Vagina (tissue), 2 donors: ENCODE measurements at regions not wholly inside any gene's neighbourhood (a gene's known extent, or its start where the extent isn't known, plus 50 kb on each side); places are given as distances from the start of the nearest gene placed in this dataset.

ENCODE experiments used
- DNase-seq, 2 donors: peaks; one replicate each; pipeline ENCODE4 v3.0.0-alpha.2; 2017; ENCODE audit errors: extremely low spot score in 2 of 2
- H3K27ac ChIP-seq: fragments of 200-600 bp; sonication (generic); one replicate; pipeline ENCODE4 v1.5.1; 2019
- H3K27me3 ChIP-seq: fragments of 200-600 bp; sonication (generic); one replicate; pipeline ENCODE4 v1.5.1; 2019
- H3K36me3 ChIP-seq, 2 donors: fragments of 200-600 bp; sonication (generic); one replicate each; pipeline ENCODE4 v1.5.1; 2017 to 2019
- H3K4me1 ChIP-seq: fragments of 200-600 bp; sonication (generic); one replicate; pipeline ENCODE4 v1.5.1; 2019
- H3K4me3 ChIP-seq, 2 donors: fragments of 200-600 bp; sonication (generic); 1 replicate in 1 of 2; 2 replicates in 1 of 2; pipeline ENCODE4 v1.5.1; 2016 to 2019
- H3K9me3 ChIP-seq: fragments of 200-600 bp; sonication (generic); one replicate; pipeline ENCODE4 v1.5.1; 2019
- POLR2A ChIP-seq, 2 donors: fragments of 450-650 bp; IDR thresholded peaks; one replicate each; pipeline ENCODE4 v1.6.1; 2017; ENCODE audit warnings: antibody characterized with exemption in 2 of 2, mild to moderate bottlenecking in 2 of 2, moderate library complexity in 2 of 2
- POLR2AphosphoS5 ChIP-seq, 2 donors: sonication (generic); formaldehyde crosslinking; IDR thresholded peaks; one replicate each; pipeline ENCODE4 v1.9.0; 2017; ENCODE audit warnings: antibody characterized with exemption in 2 of 2, mild to moderate bottlenecking in 2 of 2, low read depth in 1 of 2; ENCODE audit not compliant: insufficient read depth in 1 of 2
- intact Hi-C: fragments of 100-400 bp; cut with DNase I; formaldehyde crosslinking; loops from one replicate; pipeline ENCODE4 v1.15.1; 2023
- TF ChIP-seq, protein P1 (sequence below), 3 experiments: fragments of 450-650 bp in 2 of 3; fragments of 200-600 bp in 1 of 3; sonication (generic) in 1 of 3; IDR thresholded peaks; one replicate each; pipeline ENCODE4 v1.5.1; 2017 to 2019; ENCODE audit warnings: antibody characterized with exemption in 3 of 3, mild to moderate bottlenecking in 2 of 3, moderate library complexity in 2 of 3

- Histone ChIP-seq H3K4me1 (no peaks in the 10 kb centered on the region), H3K36me3 (no peaks in the 10 kb centered on the region), H3K9me3 (no peaks in the 10 kb centered on the region), H3K27me3 (no peaks in the 10 kb centered on the region), H3K4me3 (no peak overlapping the region), H3K27ac (no peak overlapping the region)
- TF ChIP-seq, protein P1, sequence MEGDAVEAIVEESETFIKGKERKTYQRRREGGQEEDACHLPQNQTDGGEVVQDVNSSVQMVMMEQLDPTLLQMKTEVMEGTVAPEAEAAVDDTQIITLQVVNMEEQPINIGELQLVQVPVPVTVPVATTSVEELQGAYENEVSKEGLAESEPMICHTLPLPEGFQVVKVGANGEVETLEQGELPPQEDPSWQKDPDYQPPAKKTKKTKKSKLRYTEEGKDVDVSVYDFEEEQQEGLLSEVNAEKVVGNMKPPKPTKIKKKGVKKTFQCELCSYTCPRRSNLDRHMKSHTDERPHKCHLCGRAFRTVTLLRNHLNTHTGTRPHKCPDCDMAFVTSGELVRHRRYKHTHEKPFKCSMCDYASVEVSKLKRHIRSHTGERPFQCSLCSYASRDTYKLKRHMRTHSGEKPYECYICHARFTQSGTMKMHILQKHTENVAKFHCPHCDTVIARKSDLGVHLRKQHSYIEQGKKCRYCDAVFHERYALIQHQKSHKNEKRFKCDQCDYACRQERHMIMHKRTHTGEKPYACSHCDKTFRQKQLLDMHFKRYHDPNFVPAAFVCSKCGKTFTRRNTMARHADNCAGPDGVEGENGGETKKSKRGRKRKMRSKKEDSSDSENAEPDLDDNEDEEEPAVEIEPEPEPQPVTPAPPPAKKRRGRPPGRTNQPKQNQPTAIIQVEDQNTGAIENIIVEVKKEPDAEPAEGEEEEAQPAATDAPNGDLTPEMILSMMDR (IDR thresholded peaks at IDR 0.05) = no peak
- TF ChIP-seq POLR2A (IDR thresholded peaks at IDR 0.05) = no peak
- TF ChIP-seq POLR2AphosphoS5 (IDR thresholded peaks at IDR 0.05; ENCODE audit: insufficient read depth in 1 of 2, low read depth in 1 of 2) = no peak
- no peak for DNase-seq
- intact Hi-C loops = no loop called here
Measured at GRCh38 chr2:146537477-146537876, 1307.4 kb upstream of the ACVR2A start.

DNA sequence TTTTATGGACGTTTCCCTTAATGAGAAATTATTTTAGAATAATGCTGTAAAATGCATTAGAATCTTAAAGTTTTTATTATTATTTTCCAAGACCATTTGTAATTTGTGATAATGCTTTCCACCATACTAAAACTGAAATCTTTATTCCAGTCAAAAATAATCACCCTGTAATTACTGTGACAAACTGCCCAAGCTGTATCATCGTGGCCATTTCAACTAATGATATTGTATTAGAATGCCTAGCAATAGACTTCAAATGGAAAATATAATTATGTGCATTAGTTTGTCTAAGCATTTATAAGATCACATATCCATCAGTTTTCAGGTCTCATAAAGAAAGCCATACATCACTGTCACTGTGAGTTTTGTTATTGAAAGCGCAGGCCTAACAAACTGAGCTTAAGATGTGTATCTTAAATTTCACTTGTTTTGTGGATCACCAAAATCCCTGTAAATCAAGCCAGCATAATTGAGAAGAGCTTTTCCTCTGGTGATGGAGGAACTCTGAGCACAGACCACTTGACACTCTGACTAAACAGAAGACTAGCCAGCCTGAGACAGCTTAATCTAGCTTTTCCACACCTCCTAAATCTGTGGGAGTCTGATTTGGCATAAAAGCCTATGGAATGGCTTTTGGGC, 1312.2 kb upstream of the ACVR2A start:
- Histone ChIP-seq H3K27ac (no peak overlapping the region), H3K36me3 (no peaks in the 10 kb centered on the region), H3K4me3 (no peak overlapping the region), H3K27me3 (no peaks in the 10 kb centered on the region), H3K4me1 (no peaks in the 10 kb centered on the region), H3K9me3 (no peaks in the 10 kb centered on the region)
- DNase-seq = no peak
- TF ChIP-seq POLR2AphosphoS5 (IDR thresholded peaks at IDR 0.05; ENCODE audit: insufficient read depth in 1 of 2, low read depth in 1 of 2) (no peak), POLR2A (IDR thresholded peaks at IDR 0.05) (no peak)
- TF ChIP-seq, protein P1 (IDR thresholded peaks at IDR 0.05) = no peak
- intact Hi-C loops = no loop called here

DNA sequence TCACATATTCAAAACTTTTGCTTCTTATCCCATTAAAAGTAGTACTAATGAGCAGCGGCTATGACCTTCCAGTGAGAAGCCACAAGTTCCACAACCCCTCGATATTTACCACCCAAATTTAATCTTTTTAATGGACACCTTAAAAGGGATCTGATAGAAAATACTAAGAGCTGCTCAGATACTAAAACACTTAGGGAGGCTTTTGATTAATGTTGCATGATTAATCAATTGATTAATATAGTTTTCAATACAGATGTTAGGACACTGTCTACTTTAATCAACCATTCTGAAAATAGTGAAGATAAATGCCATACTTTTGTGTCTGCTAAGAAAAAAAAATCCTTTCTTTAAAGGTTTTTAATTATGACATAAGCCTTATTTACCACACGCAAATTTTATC, 1312.8 kb upstream of the ACVR2A start:
- Histone ChIP-seq H3K4me1 (no peaks in the 10 kb centered on the region), H3K27ac (no peak overlapping the region), H3K4me3 (no peak overlapping the region), H3K27me3 (no peaks in the 10 kb centered on the region), H3K36me3 (no peaks in the 10 kb centered on the region), H3K9me3 (no peaks in the 10 kb centered on the region)
- TF ChIP-seq POLR2A (IDR thresholded peaks at IDR 0.05) = no peak
- no peak for TF ChIP-seq POLR2AphosphoS5 (IDR thresholded peaks at IDR 0.05; ENCODE audit: insufficient read depth in 1 of 2, low read depth in 1 of 2)
- TF ChIP-seq, protein P1 (IDR thresholded peaks at IDR 0.05) = no peak
- intact Hi-C loops = no loop called here
- DNase-seq = no peak

DNA sequence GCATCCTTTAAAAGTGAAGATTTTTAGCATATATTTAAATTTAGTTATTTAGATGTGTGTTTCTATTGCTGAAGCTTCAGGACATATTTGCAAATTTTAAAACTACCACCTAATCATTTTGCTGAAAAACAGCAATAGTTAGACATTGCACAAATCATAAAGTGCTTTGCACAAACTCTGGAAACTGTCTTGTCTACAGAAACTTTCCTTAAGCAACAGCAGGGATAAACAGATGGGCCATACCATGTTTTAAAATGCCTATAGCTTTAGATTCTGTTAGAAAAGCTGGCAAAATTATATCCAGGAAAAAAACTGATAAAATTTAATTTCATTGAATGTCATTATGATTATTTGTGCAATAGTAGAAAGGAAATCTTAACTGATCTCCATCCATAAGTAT, 1313.9 kb upstream of the ACVR2A start:
- H3K27ac ChIP-seq = no peak overlapping the region
- H3K9me3 ChIP-seq = no peaks in the 10 kb centered on the region
- intact Hi-C loops = no loop called here
- no peak for TF ChIP-seq POLR2AphosphoS5 (IDR thresholded peaks at IDR 0.05; ENCODE audit: insufficient read depth in 1 of 2, low read depth in 1 of 2)
- TF ChIP-seq, protein P1 (IDR thresholded peaks at IDR 0.05) = no peak
- TF ChIP-seq POLR2A (IDR thresholded peaks at IDR 0.05) = no peak
- H3K27me3 ChIP-seq = no peaks in the 10 kb centered on the region
- no peak overlapping the region for H3K4me3 ChIP-seq
- H3K36me3 ChIP-seq = no peaks in the 10 kb centered on the region
- DNase-seq = no peak
- no peaks in the 10 kb centered on the region for H3K4me1 ChIP-seq

GRCh38 chr2:146527166-146527565, 1317.7 kb upstream of the ACVR2A start:
- intact Hi-C loops = no loop called here

More at GRCh38 chr2:146527166-146527565, 1317.7 kb upstream of the ACVR2A start:
- Histone ChIP-seq H3K4me3 (no peak overlapping the region), H3K36me3 (no peaks in the 10 kb centered on the region), H3K9me3 (no peaks in the 10 kb centered on the region), H3K27ac (no peak overlapping the region), H3K4me1 (no peaks in the 10 kb centered on the region), H3K27me3 (no peaks in the 10 kb centered on the region)
- DNase-seq = no peak
- TF ChIP-seq POLR2A (IDR thresholded peaks at IDR 0.05) (no peak), POLR2AphosphoS5 (IDR thresholded peaks at IDR 0.05; ENCODE audit: insufficient read depth in 1 of 2, low read depth in 1 of 2) (no peak)
- TF ChIP-seq, protein P1 (IDR thresholded peaks at IDR 0.05) = no peak
